ENCODE measurements at regions not wholly inside any gene's neighbourhood (a gene's known extent, or its start where the extent isn't known, plus 50 kb on each side); places are given as distances from the start of the nearest gene placed in this dataset.
A peak's percentile ranks its signal among the peaks of the same experiment; 100 is the strongest.

- no peak for DNase-seq
Observed at GRCh38 chr11:107218123-107219013, 200.1 kb upstream of the GUCY1A2 start.

GRCh38 chr11:107217444-107217843, 199.2 kb upstream of the GUCY1A2 start:
- no peak for DNase-seq

- no peak for DNase-seq
Observed at GRCh38 chr11:107215010-107215409, 196.7 kb upstream of the GUCY1A2 start.

GRCh38 chr11:107203656-107204055, 185.4 kb upstream of the GUCY1A2 start:
- DNase-seq, result no peak

- DNase-seq, result no peak
Observed at GRCh38 chr11:107202241-107202640, 184.0 kb upstream of the GUCY1A2 start.

- DNase-seq, result no peak
Observed at GRCh38 chr11:107198490-107199007, 180.3 kb upstream of the GUCY1A2 start.

GRCh38 chr11:107197932-107198331, 179.7 kb upstream of the GUCY1A2 start:
- no peak for DNase-seq

GRCh38 chr11:107196732-107197131, 178.5 kb upstream of the GUCY1A2 start:
- no peak for DNase-seq

- DNase-seq, result no peak
Observed at GRCh38 chr11:107184986-107185385, 166.7 kb upstream of the GUCY1A2 start.

- no peak for DNase-seq
Observed at GRCh38 chr11:107183953-107184352, 165.7 kb upstream of the GUCY1A2 start.

GRCh38 chr11:107182978-107183377, 164.7 kb upstream of the GUCY1A2 start:
- no peak for DNase-seq

GRCh38 chr11:107180236-107180635, 162.0 kb upstream of the GUCY1A2 start:
- DNase-seq, result no peak

GRCh38 chr11:107179829-107180228, 161.6 kb upstream of the GUCY1A2 start:
- DNase-seq, result no peak

GRCh38 chr11:107177106-107177477, 158.8 kb upstream of the GUCY1A2 start:
- DNase-seq, result no peak

GRCh38 chr11:107176148-107177105, 158.2 kb upstream of the GUCY1A2 start:
- DNase-seq, result no peak

GRCh38 chr11:107174856-107175255, 156.6 kb upstream of the GUCY1A2 start:
- DNase-seq, result no peak

- DNase-seq, result no peak
Observed at GRCh38 chr11:107172996-107173395, 154.7 kb upstream of the GUCY1A2 start.

- no peak for DNase-seq
Observed at GRCh38 chr11:107157809-107158187, 139.5 kb upstream of the GUCY1A2 start.

GRCh38 chr11:107157146-107157808, 139.0 kb upstream of the GUCY1A2 start:
- no peak for DNase-seq

GRCh38 chr11:107151579-107151978, 133.3 kb upstream of the GUCY1A2 start:
- no peak for DNase-seq

GRCh38 chr11:107151158-107151557, 132.9 kb upstream of the GUCY1A2 start:
- DNase-seq, result no peak

GRCh38 chr11:107140983-107141382, 122.7 kb upstream of the GUCY1A2 start:
- DNase-seq, result peak; percentile 39

- DNase-seq, result no peak
Observed at GRCh38 chr11:107139396-107139795, 121.1 kb upstream of the GUCY1A2 start.
